ENCODE measurements at regions not wholly inside any gene's neighbourhood (a gene's known extent, or its start where the extent isn't known, plus 50 kb on each side); places are given as distances from the start of the nearest gene placed in this dataset.

DNA sequence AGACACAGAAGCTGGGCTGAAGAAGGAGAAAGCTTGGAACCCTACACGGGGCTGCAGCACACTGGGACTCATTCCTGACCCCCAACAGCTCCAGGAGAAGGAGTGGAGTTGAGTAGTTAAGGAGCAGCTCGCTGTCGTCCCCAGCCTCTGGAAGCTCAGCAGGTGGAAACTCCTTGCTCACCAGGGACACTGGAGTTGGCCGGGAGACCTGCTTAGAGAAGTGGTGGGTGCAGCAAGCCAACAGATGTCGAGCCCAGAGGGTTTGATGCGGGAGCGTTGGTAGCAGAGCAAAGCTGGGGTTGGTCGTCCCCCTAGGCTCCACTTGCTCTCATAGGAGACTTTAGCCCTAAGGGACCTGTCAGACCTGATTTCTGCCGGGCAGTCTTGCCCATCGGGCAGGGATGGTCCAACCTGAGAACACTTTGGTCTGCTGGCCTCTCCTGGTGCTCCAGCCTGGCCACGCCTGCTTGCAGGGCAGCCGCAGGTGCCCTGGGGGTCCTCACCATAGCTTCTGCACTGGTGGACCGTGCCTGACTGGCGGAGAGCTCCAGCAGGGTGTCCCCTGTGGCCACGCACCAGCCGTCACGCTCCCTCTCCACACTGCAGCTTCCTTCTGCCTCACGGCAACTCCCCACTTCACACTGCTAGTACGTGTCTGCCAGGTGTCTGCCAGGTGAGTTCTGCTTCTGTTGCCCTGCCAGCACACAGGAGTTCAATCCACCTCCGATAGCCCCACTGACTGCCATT lies 353.7 kb downstream of the GASK1B start:
- no peak overlapping the region for H3K27ac ChIP-seq
- no peak overlapping the region for H3K4me3 ChIP-seq

DNA sequence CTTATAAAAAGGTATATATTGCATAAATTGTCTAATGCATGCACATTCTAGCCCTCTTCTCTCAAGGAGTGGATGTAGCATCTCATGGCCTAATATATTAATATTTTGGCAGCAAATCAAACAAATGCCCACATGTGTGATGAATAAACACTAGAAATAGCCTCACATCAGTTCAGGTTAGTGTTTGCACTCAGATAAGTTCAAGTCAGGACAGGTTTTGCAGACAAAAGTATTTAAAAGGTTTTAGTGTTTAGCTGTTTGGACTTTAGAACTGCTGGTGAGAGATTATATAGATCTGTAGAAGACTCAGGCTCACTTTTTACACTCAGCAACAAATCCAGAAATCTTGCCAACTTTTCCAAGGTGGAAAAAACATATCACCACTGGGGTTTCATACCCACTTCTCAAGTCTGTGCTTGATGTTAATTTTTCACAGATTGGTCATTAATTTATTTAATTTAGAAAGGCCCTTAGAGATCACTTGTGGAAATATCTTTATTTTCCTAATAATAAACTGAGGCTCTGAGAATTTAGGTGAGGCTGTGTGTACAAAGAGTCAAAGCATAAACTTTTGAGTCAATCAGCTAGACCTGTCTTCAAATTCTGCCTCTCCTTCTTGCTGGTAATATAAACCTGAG lies 362.6 kb downstream of the GASK1B start:
- H3K27ac ChIP-seq, result no peak overlapping the region
- no peak overlapping the region for H3K4me3 ChIP-seq

DNA sequence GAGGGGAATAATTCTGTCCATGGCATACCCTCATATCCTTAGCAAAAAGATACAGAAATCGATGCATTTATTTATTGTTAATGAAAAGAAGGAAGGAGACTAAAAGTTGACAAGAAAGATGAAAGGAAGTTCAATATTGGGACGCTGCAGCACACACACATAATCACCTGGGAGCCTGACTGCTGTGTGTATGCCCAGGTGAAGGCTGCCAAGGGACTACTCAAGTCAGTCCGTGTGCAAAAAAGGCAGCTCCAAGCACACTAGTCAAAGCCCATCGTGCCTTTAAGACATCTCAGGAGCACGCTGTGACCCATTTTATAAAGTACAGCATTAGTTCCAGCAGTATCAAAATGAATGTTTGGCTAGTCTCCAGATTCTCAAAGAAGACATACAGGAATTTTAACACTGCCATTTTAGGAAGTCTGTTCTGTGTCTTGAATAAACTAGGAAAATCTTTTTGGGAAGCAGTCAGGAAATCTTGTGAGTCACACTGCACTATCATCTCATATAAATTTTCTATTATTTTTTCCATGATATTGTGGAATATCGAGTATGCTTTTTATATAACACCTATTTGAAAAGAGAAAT lies 363.9 kb downstream of the GASK1B start:
- no peak overlapping the region for H3K4me3 ChIP-seq
- no peak overlapping the region for H3K27ac ChIP-seq

DNA sequence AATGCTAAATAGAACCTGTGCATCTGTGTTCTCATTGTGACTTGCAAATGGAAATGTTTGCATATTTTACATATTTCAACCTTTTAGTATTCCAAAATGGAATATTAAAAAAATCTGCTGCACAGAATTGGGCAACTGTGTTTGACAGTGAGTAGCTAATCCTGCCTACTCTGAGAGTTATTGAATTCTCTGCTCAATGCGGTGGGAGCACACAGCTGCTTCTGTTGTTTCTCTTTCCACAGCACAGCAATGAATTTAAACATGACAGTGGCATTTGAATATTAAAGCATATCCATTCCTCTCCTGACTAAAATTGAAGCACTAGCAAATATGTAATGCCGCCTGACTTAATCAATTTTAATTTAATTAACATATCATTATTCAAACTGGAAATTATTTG lies 366.6 kb downstream of the GASK1B start:
- no peak overlapping the region for H3K4me3 ChIP-seq
- H3K27ac ChIP-seq, result no peak overlapping the region

DNA sequence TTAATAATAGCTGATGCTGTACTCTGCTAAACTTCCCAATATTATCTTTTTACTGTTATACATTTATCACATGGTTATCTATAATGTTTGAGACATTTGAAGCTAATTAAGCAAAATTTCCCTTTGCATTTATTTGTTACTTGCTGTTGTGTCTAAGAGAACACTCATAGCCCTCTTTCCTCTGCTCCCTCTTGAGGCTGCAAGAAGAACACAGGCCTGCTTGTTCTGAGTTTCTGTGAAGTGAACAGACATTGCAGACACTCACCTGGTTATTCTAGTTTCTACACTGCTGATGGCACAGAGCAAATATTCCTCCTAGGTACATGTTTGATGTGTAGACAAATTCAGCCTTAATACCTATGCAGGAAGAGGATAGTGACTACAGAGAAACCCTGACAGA lies 367.8 kb downstream of the GASK1B start:
- Histone ChIP-seq H3K4me3 (no peak overlapping the region), H3K27ac (no peak overlapping the region)

DNA sequence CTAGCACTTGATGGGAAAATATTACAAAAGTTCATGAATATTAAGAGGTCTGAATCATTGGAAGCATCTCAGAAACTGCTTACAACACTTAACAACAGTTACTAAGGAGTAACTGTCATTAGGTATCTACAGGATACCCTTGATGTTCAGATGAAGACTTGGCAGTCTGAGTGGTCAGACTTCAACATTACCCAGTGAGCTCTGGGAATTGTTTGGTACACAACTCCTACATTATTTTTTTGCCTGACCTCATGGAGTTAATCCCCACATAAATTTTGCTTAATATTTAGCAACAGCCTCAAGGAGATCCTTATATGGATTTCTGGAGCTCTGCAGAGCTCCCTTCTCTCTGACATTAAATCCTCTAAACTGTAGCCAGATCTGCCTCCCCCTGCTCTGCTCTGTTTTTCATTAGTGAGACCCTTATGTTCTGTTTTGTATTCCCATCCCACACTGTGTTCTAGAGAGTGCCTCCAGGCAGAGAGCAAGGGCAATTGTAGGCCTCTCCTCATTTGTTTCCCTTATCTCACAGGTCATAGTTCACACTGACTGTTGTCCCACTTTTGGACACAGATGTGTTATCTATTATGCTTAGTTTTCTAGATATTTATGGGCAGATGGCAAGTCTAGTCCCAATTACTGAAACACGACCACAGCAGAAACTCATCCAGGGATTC lies 368.8 kb downstream of the GASK1B start:
- no peak overlapping the region for H3K27ac ChIP-seq
- H3K4me3 ChIP-seq, result no peak overlapping the region

DNA sequence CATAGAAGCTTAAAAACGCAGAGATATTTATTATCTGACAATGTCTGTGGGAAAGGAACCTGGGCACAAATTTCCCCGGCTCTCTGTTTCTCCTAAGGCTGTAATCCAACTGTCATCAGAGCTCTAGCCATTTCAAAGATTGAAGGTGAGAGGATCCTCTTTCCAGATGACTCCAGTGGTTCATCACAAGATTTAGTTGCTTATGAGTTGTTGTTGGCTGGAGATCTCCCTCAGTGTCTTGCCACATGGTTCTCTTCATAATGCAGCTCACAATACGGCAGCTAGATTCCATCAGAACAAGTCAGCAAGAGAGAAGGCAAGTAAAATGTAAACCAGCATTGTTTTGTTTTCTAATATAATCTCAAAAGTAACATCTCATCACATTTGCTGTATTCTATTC lies 369.4 kb downstream of the GASK1B start:
- no peak overlapping the region for H3K27ac ChIP-seq

DNA sequence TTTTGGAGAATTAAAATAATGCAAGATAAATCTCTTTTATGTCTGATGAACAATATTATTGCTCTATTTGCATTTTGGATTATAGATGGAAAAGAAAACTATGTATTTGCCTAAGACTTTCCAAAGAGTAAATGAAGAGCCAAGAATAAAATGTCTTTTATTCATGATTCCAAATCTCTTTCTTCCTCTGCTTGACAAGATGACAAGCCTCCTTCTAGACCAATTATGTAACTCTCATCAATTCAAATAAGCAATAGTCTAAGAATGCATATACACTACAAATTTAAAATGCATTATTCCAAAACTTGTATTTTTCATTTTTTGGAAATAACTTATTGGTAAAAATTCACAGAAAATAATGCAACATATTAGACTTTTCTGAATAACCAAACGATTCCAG lies 377.3 kb downstream of the GASK1B start:
- Histone ChIP-seq H3K27ac (no peak overlapping the region), H3K4me3 (no peak overlapping the region)

More for the DNA sequence above, 369.4 kb downstream of the GASK1B start:
- no peak overlapping the region for H3K4me3 ChIP-seq

DNA sequence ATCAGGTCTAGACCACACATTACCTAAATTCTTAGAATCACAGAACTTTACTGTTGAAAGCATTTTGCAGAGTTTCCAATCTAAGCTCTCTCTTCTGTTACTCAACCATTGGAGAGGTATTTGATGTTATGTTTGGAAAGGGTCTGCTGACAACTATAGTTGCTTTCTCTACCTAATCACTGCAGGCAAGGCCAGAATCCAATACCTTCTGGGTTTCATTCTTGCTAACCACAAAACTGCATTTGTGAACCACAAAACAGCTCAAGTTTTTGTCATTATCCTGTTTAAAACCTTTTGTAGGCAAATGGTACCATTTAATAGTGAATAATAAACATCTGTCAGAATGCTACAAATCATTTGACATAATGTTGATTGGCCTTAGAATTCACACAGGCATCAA lies 380.1 kb downstream of the GASK1B start:
- H3K4me3 ChIP-seq, result no peak overlapping the region

DNA sequence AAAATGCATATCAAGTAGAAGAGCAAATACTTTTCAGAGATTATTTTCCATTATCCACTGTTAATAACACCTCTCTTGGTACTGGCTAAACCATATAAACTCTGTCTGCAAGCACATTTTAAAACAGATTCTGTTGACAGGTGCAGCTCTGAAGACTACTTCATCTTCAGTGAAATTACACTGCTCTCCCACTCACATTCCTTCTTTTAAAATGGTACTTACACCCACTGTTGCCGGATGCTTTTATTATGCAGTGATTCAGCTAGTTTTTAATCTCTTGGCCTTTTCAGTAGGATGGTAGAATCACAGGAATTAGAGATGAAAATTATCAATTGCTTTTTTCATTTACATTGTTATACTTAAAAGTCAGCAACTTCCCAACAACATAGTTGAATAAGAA lies 381.6 kb downstream of the GASK1B start:
- Histone ChIP-seq H3K27ac (no peak overlapping the region), H3K4me3 (no peak overlapping the region)

More for the DNA sequence above, 380.1 kb downstream of the GASK1B start:
- no peak overlapping the region for H3K27ac ChIP-seq

DNA sequence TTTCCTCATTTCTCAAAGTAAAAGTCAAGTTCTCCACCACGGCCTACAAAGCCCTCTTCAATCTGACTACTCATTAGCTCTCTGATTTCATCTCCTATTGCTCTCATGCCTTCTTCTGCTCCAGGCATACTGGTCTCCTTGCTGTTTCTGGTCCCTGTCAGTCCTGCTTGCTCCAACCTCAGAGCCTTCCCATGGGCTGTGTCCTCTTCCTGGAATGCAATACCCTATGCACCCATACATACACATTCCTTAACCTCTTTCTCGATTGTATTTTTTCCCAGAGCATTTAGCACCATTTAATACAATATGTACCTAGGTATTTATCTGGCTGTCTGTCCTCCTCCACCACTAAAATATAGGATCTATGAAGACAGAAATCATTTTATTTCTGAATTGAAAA lies 385.2 kb downstream of the GASK1B start:
- no peak overlapping the region for H3K4me3 ChIP-seq
- H3K27ac ChIP-seq, result no peak overlapping the region

DNA sequence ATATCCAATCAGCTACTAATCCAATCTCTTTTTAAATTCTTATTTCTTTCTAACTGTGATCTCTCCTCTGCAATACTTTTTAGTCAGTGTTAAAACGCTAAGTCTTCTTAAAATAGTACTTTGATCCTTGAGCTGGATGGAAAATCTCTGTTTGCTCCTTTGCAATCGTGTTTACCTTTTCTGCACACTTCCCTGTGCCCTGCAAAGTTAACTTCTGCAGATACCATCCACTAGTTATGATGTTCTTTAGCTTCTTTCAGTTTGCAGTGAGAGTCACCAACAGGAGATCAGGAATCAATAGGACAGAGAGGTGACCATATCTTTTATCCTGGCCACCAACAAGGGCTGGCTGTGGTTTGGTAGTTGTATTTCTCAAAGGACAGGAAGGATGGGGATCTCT lies 391.5 kb downstream of the GASK1B start:
- Histone ChIP-seq H3K4me3 (no peak overlapping the region), H3K27ac (no peak overlapping the region)

DNA sequence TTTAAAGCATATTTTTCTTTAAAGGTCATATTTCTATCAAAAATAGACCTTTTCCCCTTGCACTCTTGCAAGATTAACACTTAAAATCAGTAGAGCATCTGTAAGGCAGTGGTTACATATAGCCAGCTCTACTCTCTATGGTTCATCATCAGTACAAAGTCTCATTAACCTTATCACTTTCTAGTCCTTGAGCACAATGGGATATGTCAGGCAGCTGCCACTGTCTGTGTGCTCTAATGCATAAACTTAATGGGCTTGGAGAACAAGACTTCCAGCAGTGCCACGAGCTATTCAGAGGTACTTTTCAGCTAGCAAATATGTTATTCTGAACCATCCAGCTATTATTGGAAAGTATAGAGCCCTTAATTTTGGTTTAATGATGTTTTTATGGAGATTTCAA lies 393.7 kb downstream of the GASK1B start:
- H3K4me3 ChIP-seq, result no peak overlapping the region
- no peak overlapping the region for H3K27ac ChIP-seq

DNA sequence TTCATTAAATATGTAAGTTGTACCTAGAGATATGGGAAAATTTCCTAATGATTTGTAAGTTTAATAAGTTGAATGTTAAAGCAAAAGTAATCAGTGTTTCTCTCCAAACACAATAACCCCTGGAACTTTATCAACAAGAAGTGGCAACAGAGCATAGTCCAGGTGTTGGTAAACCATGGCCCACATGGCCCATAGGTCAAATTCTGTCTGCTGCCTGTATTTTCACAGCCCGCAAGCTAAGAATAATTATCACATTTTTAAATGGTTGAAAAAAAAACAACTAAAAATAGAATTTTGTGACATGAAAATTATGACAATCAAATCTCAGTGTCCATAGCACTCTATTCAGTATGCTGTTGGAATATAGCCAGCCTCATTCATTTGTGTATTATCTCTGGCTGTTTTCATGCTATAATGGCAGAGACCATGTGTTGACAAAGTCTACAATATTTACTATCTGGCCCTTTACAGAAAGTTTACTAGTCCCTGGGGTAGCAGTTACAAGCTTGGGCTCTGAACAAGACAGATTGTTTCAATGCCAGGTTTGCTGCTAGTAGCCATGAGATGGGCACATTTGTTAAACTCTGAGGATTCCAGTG lies 395.8 kb downstream of the GASK1B start:
- no peak overlapping the region for H3K27ac ChIP-seq
- H3K4me3 ChIP-seq, result no peak overlapping the region

DNA sequence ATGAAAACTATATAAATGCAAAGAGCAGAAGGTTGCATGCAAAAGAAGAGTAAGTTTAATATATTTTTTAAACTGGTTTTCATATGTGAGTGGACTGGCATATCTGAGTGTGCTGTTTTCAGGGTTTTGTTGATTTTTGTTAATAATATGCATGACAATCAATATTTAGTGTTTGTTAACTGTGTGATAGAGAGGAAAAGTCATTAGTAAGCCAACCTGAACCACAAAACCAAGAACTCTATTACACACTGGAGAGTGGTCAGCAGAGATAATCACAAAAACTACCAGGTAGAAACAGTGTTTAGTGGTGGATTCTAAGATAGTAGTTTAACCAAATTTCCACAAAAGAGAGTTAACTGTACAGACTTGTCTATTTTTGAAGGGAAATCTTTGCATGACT lies 396.9 kb downstream of the GASK1B start:
- no peak overlapping the region for H3K27ac ChIP-seq
- no peak overlapping the region for H3K4me3 ChIP-seq

DNA sequence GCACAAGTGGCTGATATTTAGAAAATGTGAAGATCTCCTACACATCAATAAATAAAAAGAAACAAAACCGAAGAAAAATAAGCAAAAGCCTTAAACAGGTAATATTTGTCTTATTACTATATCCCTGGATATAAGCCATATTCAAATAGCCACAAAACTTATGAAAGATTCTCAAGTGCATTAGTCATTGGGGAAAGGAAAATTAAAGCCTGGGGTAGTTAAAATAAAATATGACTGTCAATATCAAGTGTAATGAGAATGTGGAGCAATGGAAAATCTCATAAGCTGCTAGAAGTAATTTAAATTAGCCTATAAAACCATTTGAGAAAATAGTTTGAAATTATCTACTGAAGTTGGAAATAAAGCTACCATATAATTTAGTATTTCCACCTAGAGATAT lies 399.9 kb downstream of the GASK1B start:
- H3K27ac ChIP-seq, result no peak overlapping the region

DNA sequence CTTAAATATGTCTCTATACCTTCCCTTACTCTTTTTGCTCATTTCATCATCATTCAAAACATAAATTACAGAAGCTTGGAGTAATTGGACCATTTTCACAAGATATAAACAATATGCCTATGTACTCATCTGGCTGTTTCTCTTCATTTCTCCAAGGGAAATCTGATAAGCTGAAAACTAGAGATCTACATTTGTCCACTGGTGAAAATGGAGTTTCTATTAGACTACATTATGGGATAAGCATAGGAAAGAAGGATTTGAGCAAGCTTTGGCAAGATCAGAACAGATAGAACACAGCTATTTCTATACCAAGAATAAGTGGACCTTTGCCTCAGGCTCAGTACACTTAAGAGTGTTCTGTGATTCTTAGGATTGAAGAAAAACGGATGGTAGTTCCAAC lies 404.4 kb downstream of the GASK1B start:
- Histone ChIP-seq H3K27ac (no peak overlapping the region), H3K4me3 (no peak overlapping the region)

More for the DNA sequence above, 399.9 kb downstream of the GASK1B start:
- H3K4me3 ChIP-seq, result no peak overlapping the region

DNA sequence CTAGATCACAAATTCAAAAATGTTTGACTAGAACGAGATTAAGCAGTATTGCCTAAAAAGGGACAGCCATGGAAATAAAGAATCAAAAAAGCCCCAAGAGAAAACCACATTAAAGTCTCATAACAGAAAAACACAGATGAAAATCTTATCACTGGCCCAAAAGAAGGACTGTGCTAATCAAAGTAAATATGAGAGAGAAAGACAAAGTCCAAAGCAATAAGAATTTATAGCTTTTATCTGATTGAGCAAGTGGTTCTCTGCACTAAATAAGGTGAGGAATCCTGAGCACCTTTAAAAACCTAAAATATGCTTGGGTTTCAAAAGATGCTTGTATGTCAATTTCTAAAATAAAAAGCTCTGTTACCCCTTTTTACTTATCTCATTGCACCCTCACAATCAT lies 409.3 kb downstream of the GASK1B start:
- Histone ChIP-seq H3K4me3 (no peak overlapping the region), H3K27ac (no peak overlapping the region)

DNA sequence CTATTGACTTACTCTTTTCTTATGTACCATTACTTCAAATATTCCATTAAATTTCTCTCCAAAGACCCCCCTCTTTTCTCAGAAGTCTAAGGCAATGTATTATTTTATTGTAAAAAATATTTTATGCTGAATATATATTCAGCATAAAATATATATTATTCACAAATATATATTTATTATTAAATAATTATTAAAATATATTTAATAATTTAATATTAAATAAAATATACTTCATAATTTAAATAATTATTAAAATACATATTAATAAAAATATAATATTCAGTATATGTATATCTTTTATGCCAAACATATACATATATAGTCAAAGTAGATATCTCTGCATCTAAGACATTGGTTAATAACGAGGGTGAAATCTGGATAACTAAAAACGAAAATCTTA lies 418.4 kb downstream of the GASK1B start:
- Histone ChIP-seq H3K27ac (no peak overlapping the region), H3K4me3 (no peak overlapping the region)

DNA sequence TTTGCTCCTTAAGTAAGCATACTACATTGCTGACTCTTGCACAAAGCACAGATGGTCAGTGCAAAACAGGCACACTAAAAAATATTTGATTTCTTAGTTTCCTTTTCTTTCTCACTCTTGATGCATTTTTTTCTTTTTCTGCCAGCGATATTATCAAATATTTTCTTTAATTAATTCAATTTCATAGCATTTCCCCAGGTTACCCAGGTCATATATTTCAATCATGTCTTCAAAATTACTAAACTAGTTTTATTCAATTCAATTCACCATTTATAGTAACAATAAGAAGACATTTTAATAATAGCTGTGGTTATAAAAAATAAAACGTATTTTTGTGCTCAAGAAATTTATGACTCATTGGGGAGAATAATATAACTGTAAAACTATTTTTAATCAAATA lies 421.2 kb downstream of the GASK1B start:
- Histone ChIP-seq H3K27ac (no peak overlapping the region), H3K4me3 (no peak overlapping the region)

Measured in skin epidermis (tissue), 12 donors.